Mesenteric fat pad (tissue), 1 donor: ENCODE measurements at regions not wholly inside any gene's neighbourhood (a gene's known extent, or its start where the extent isn't known, plus 50 kb on each side); places are given as distances from the start of the nearest gene placed in this dataset.

Experiments
- DNase-seq: peaks from one replicate; pipeline ENCODE4 v3.0.0-alpha.2; 2020; ENCODE audit warnings: low spot score
- donor health status: DM: yes; HTN: yes; CAD: no.

DNA sequence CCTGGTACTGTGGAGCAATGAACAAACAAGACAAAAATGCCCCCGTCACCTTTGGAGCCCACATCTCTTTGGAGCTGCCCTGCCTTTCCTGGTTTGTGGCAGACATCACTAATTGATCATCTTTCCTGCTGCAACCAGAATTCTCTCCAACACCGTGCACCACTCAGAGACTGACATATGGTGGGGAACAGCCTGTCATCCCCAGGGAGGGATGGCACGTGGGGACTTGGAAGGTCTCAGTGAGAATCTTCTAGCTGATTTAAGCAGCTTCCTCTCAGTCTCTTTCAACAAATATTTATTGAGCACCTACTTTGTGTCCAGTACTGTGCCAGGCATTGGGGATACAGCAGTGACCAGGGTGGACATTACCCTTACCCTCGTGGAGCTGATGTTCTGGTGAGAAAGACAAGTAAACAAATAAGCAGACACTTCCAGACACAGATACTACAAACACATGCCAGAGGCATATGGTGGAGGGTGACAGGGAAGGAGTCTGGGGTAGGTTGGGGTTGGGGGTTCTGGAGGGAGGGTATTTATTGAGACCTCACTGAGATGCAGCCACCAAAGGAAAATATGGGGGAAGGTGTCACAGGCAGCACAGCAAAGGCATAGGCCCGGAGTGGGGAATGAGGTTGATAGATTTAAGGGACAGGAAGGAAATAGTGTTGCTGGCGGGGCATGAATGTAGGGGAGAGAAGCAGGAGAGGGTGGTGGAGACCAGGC, 82.3 kb downstream of the CEBPB start:
- no peak for DNase-seq

DNA sequence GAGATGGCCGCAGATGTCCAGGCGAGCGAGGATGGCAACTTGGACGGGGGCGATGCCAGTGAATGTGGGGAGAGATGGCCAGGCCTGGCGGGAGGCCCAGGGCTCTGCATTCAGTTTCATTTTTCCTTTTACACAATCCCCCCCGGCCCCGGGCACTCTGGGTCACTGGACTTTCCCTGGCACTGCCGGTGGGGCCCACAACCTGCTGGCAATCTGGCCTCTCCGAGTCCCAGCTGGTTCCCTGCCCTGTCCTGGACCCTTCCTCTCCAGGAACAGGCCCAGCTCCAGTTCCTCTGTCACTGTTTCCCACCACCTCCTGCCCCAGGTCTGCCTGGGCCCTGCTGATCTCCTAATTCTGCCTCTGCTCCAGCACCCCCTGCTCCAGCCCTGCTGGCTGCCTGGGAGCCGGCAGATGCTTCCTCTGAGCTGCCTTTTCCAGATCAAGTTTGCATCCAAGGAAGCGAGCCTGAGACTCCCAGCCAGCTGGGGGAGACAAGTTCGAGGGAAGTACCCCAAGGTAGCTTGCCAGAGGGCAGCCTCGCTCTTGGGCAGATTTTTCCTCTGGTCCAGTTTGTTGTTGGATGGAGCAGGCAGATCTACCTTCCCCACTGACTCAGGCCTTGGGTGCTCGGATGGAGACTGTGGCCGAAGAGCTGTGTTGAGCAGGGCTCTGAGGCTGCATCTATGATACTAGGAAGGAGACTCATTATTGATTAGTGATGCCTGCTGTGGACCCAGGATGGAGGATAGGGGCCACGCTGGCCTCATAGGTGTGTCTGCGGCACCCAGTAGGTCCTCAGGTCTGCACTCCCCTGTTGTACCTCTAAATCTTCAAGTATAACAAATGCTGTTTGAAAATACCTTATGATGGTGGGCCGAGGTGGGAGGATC, 83.2 kb downstream of the CEBPB start:
- DNase-seq: no peak

DNA sequence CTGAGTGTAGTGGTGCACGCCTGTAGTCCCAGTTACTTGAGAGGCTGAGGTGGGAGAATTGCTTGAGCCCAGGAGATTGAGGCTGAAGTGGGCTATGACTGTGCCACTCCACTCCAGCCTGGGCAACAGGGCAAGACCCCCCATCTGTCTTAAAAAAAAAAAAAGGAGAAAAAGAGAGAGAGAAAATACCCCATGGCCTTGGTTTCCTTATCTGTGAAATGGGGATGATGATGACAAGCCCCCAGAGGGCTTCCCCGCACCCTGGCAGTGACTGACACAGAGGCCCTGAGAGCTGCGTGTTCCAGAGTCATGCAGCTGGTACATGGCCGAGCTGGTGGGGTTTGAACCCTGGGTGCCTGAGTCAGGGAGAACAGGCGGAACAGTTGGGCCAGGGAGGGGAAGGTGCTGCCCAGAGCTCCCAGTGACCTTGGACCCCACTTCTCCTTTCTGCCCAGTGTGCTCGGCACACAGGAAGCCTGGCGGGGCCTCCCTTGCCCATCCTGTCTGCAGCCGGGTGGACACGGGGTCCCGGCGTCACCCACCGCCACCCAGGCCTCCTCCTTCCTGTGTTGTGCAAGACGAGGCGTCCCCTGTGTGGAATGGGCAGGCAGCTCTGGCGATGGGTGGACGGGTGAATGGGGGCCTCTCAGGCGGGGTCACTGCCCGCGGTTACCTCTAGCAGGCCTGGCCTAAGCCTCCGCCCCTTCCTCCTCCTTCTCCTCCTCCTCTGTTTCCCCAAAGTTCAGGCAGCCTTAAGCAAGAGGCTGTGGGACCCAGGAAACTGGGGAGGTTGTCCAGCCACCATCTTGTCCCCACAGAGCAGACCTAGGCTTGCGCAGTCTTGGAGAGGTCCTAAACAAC, 84.2 kb downstream of the CEBPB start:
- DNase-seq: peak; percentile 93

DNA sequence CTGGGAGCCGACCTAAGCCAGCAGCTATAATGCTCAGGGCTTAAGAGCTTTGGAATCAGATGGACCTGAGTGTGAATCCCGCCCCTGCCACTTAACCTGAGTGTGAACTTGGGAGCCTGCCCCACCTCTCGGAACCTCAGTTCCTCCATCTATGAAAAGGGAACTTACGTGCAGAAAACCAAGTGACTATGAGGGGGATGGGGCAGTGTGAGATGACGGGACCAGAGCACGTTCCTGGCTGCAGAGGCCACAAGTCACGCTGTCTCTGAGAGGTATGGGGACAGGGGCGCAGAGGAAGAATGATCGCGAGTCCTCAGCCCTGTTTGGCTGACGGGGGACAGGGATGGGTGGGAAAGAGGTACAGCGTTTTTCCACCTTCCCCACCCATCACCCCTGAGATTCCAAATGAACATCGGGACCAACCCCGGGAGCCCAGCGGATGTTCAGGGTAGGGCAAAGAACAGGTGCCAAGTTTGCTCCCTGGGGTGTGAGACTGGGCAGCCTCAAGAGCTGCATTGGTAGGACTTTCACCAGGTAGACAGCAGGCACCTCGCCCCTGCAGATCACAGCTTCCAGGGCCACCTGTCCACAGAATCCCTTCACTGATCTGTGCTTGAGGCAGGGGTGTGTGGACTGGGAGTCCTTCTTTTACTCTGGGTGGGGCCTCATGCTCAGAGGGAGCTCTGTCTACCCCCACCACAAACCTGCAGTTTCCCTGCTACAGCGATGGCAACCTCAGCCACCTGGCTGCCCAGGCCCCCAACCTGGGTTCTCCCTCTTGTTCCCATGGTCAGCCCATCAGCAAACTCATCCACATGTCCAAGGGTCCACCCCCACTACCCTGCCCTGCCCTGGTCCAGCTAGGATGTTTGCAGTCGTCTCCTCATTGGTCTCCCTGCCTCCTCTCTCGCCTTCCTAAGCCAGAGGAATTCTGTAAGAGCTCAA, 85.8 kb downstream of the CEBPB start:
- DNase-seq: no peak

DNA sequence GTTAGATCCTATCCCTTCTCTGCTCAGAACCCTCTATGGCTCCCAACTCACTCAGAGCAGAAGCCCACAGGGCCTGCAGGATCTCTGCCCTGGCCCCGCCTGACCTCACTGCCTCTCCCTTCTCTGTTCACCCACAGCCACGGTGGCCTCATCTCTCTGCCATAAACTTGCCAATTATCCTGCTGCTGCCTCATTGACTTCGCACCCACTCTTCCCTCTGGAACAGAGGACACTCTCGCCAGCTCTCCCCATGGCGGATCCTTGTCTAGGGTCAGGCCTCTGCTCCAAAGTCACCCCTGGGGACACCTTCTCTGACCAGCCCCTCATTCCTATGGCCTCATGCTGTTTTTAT, 86.4 kb downstream of the CEBPB start:
- DNase-seq: no peak

DNA sequence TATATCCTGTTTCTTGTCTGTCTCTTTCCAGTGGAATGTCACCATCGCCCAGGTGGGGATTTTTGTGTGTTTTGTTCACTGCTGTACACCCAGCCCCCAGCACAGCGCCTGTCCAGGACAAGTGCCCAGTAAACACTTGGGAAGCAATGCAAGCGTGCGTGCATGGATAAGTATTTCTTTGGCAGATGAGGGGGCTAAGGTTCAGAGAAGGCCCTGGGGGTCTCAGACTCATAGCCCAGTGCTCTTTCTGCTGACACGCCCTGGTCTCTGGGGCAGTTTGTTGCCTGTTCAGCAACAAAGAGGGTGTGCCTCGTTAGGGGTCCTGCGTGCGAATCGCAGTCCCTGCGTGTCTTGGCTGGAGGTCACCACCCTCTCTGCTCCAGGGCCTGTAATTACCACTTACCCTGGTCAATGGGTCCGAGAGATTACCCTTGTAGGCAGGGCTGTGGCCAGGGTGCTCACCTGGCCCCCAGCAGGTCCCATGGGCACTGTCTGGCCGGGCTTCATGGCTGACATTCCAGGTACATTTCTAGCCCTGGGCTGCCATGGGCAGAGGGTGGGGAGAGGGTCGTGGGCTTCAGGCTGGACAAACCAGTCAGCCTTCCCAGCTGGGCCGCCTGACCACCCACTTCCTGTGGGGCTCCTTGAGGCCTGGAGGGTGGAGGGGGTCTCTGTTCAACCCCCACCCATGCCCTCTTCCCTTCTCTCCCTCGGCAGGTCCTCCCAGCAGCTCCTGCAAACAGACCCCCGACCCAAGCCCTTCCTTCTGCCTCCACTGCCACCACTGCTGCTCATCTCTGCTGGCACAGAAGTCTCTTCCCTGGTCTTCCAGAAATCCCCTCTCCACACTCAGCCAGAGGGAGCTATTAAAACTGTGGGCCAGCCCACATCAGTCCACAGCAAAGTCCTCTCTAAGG, 87.1 kb downstream of the CEBPB start:
- DNase-seq: no peak

DNA sequence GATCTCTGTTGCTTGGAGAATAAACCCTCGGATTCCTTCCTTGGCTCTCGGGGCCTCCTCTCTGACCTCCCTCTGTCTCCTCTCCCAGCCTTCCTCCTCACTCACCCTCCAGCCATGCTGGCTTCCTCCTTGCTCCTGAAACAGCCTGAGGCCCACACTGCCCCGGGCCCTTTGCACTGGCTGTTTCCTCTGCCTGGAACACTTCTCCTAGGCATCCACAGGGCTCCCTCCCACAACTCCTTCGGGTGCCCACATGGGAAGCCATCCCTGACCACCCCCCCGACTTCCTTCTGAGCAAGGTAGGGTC, 87.7 kb downstream of the CEBPB start:
- DNase-seq: no peak

DNA sequence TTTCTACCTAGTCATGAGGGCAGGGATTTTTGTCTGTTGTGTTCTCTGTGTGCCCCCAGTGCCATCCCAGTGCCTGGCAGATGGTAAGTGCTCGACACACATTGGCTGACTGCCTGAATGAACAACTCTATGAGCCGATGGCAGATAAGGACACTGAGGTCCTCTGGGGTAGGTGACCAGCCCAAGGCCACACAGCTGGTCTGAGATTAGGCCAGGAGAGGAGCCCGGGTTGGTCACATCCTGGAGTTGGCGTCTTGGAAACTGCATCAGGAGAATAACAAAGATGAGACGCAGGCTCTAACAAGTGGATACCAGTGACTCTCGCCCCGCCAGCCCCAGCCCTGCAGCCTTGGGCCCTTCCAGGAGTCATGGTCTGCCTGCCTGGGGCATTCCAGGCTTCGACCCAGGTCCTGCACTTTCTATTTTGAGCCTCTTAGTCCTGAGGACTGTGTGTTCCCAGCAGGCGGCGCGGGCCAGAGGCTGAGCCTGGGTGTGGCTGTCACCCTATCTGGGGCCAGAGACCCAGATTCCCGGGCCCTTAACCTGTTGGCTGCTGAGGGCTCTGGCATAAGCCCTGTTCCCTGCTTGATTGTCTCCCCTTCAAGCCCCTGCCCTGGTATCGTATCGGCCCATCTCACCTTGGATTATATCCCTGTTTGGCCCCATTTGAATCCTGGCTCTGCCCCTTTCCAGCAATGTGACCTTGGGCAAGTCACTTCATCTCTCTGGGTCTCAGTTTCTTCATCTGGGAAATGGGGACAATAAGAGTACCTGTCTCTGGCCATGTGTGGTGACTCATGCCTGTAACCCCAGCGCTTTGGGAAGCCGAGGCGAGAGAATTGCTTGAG, 88.3 kb downstream of the CEBPB start:
- no peak for DNase-seq

DNA sequence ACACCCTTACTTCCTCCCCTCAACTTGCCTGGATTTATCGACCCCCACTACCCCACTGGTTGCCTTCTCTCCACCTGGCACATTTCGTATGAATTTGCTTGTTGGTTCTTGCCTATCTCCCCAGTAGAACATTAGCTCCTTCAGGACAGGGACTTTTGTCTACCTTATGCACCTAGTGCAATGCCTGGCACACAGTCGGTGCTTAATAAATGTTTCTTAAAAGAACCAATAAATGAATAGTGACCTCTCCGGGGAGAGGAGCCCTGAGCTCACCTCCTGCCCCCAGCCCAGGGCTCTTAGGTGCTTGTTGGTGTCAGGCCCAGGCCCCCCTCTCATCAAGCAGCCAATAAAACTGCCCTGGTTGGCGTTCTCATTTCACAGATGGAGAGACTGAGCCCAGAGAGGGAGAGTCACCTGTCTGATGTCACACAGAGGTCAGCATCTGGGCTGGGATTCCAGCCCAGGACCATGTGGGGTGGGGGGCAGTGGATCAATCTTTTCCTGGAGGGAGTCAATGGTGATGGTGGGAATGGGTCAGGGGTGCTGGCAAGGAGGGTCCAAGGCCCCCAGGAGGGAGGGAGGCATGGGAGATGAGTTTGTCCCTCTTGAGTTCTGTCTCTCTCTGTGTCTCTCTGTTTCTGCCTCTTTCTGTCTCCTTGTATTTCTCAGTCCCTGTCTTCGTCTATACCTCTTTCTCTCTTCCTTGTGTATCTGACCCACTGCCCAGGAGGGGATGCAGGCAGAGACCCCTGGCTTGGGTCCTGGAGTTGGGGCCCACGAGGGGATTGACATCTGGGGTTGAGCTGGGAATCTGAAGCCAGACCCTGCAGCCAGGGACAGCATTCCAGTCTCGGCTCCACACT, 89.6 kb downstream of the CEBPB start:
- DNase-seq: no peak

DNA sequence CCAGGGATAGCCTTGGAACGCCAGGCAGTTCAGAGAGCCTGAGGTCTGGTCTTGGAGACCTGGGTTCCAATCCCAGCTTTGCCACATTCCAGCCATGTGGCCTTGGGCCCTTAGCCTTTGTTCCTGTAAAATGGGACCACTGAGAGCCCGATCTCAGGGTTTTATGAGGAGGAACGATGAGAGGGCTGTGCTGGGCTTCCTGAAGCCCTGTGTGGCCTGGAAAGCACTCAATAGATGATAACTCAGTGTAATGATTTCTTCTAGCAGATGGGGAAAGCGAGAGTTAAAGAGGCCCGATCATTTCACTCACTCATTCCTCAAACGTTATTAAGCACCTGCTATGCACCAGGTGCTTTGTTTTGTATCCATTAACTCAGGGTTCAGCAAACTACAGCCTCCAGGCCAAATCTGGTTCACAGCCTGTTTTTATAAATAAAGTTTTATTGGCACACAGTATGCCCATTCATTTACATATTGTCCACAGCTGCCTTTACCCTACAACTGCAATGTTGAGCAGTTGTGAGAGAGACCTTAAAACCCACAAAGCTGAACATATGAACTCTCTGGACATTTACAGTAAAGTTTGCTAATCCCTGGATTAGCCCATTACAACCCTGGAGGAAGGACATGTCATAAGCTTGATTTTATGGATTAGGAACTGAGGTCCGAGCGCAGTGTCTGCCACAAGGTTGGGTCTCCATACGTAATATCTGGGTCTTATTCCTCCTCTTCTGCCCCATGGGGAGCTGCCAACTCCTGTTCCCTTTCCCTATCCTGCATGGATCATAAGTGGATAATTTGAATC, 90.4 kb downstream of the CEBPB start:
- DNase-seq: no peak

DNA sequence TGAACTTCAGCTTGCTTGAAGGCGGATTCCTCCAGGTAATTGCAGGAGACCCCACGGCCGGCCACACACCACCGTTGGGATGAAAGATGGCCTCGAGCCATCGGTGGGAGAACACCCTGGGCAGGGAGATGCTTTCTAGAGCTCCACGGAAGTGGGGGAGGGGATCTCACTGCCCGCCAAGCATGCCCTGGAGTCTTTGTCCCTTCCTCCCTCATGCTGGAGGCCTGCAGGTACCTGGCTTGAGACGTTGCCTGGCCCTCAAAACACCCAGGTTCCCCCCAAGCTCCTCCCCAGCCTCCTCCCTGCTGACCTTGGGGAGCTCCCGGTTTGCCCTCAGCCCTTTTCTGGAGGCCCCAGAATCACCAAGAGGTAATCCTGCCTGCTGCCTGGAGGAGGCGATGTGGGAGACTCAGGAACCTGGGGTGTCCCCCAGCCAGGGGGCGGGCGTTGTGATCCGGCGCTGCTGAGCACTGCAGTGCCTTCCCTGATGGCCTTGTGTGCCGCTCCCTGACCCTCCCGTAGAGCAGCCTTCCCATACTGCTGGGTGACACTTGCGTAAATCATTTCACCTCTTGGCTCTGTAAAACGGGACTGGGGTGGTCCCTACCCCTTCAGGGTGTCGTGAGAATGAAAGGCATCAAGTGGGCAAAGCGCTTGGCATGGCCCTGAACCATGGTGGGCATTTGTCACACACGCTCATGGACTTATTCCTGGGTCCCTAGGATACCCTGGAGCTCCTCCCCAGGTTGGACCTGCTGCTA, 91.4 kb downstream of the CEBPB start:
- DNase-seq: no peak

DNA sequence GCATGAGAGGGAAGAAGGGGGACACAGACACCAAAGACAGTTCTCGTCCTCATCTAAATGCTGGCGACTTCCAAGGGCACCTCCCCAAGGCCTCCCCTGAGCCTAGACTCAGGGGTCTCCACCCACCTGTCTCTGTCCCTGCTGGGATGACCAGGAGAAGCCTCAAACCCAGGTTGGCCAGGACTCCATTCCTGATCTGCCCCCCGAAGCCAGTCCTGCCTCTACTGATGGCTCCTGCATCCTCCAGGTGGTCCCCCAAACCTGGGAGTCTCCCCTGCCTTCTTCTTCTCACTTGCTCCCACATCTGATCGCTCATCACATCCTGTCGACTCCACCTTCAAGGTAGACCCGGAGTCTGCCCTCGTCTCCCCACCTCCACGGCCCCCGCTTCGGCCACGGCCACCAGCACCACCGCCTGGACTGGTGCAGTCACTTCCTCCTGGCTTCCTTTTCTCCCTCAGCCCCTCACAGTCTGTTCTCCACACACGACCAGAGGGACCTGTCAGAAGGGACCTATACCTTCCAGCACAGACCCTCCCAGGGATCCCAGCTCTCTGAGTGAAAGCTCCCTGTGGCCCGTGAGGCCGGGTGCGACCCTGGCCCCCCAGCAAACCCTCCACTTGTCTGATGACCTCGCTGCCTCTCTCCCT, 92.1 kb downstream of the CEBPB start:
- no peak for DNase-seq

DNA sequence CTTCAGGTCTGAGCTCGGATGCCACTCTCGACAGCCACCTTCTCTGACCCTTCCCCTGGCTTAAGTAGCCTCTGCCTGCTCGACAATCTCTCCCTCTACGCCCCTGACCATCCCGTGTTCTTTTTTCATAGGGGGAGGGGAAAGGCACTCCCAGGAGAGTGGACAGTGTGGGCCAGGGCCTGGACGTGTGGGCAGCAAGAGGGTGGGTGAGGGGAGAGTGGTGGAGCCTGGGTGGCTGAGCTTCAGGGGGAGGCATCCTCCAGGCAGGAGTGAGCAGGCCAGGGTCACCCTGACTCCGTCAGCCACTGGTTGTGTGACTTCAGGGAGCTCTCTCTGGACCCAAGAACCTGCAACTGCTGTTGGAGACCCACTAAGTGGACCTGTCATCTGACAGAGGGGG, 92.7 kb downstream of the CEBPB start:
- no peak for DNase-seq

DNA sequence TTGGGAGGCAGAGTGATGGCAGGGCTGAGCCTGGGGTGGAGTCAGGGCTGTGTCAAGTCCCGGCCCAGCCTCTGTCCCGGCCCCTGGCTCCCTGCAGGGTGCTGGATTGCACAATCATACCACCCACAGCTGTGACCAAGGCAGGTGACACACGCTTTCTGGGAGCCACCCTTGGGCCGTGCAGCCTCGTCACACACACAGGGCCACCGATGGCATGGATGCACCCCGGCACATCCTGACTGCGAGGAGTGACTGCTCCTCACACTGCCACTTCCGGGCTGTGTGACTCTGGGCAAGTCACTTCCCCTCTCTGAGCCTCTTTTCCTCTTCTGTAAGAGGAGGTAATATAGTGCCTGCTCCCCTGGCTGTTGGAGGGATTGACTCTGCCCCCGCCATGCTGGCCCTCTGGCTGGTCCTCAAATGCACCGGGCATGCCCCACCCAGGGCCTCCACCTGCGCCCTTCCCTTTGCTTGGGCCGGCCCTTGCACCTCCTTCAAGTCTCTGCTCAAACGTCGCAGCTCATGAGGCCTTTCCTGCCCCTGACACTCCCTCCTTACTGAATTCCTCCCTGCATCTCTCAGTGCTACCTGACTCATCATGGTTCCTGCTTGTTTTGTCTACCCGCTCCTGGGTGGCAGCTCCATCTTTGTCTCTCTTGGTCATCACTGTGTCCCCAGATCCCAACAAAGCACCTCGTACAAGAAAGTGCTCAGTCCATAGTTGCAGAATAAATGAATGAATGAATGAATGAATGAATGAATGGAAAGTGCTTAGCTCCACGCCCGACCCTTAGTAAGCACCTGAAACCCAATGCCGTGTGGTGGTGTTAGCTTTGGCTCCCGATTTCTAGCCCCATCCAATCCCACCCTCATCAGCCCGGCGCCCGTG, 93.5 kb downstream of the CEBPB start:
- DNase-seq: no peak
